HCT116 (cell line): ENCODE measurements at regions not wholly inside any gene's neighbourhood (a gene's known extent, or its start where the extent isn't known, plus 50 kb on each side); places are given as distances from the start of the nearest gene placed in this dataset.

ENCODE experiments used
- ATAC-seq: fragments of 200-7000 bp; cut with Tn5 transposase; 2 replicates; pipeline ENCODE4 v1.9.1; 2020; ENCODE audit warnings: mild to moderate bottlenecking, moderate library complexity
- BruUV-seq: library from RNA; stranded (reverse); fragments of 400-500 nt; replicated peaks from 2 replicates; lab custom pipeline; 2021; lab: Mats Ljungman, UMichigan
- CTCF ChIA-PET: fragments of 300-600 bp; sonication (Branson Sonifier 250); formaldehyde crosslinking; loops from one replicate; lab custom pipeline; 2021; ENCODE audit warnings: antibody characterized with exemption; lab: Charles Lee
- POLR2A ChIA-PET: fragments of 300-600, 350-600 bp; sonication (Branson Sonifier 250); formaldehyde crosslinking; loops from one replicate; lab custom pipeline; 2021; ENCODE audit warnings: antibody characterized with exemption; lab: Charles Lee
- RAD21 ChIA-PET, 2 experiments: fragments of 300-600 bp; sonication (Branson Sonifier 250); formaldehyde crosslinking; loops; one replicate each; lab custom pipeline; 2023; ENCODE audit warnings: low total read pairs in 2 of 2; ENCODE audit not compliant: uncharacterized antibody in 2 of 2, unreplicated experiment in 2 of 2, low non-redundant PET in 1 of 2; lab: Charles Lee
- DNase-seq: peaks from one replicate; pipeline ENCODE4 v3.0.0-alpha.2; 2010; ENCODE audit warnings: low read depth, low spot score
- H2AFZ ChIP-seq: fragments of 200-600 bp; shearing (Covaris generic), sonication (generic); 2 replicates; pipeline ENCODE4 v1.6.1; 2017; ENCODE audit warnings: low read depth, mixed run types, mixed read lengths, antibody characterized with exemption, low read length; ENCODE audit not compliant: poor library complexity, severe bottlenecking
- H3K27ac ChIP-seq: 2 replicates; pipeline ENCODE4 v1.5.1; 2012; ENCODE audit warnings: low read depth, low read length
- H3K27me3 ChIP-seq: fragments of 200-600 bp; sonication (generic); 2 replicates; pipeline ENCODE4 v1.6.1; 2016; ENCODE audit warnings: mixed run types, low read length, mixed read lengths; ENCODE audit not compliant: insufficient read depth
- H3K36me3 ChIP-seq, 2 experiments: fragments of 200-500 bp in 1 of 2; fragments of 200-600 bp in 1 of 2; sonication (Bioruptor generic) in 1 of 2; sonication (generic) in 1 of 2; 2 replicates each; pipeline versions ENCODE4 v1.5.1 to v1.6.1; 2014 to 2016; ENCODE audit warnings: low read length in 2 of 2, inconsistent platforms in 1 of 2, mixed read lengths in 1 of 2, mixed run types in 1 of 2; ENCODE audit not compliant: insufficient read depth in 2 of 2, control insufficient read depth in 1 of 2
- H3K4me1 ChIP-seq, 2 experiments: fragments of 200-600 bp in 1 of 2; sonication (generic) in 1 of 2; 2 replicates each; pipeline versions ENCODE4 v1.5.1 to v1.6.1; 2012 to 2017; ENCODE audit warnings: low read length in 2 of 2, inconsistent platforms in 1 of 2, mild to moderate bottlenecking in 1 of 2, mixed read lengths in 1 of 2, mixed run types in 1 of 2, moderate library complexity in 1 of 2; ENCODE audit not compliant: insufficient read depth in 2 of 2, control insufficient read depth in 1 of 2
- H3K4me2 ChIP-seq: fragments of 200-600 bp; sonication (generic); 2 replicates; pipeline ENCODE4 v1.6.1; 2017; ENCODE audit warnings: mixed run types, low read length, mixed read lengths
- H3K4me3 ChIP-seq, 2 experiments: fragments of 200-600 bp in 1 of 2; sonication (generic) in 1 of 2; replicated peaks in 1 of 2; 2 replicates each; pipeline ENCODE4 v1.5.1; 2011 to 2016; ENCODE audit warnings: low read length in 2 of 2, control low read depth in 1 of 2, low read depth in 1 of 2, mild to moderate bottlenecking in 1 of 2, mixed read lengths in 1 of 2, mixed run types in 1 of 2
- H3K79me2 ChIP-seq: fragments of 200-600 bp; sonication (generic); 2 replicates; pipeline ENCODE4 v1.6.1; 2017; ENCODE audit warnings: mild to moderate bottlenecking, mixed run types, low read length, moderate library complexity, mixed read lengths; ENCODE audit not compliant: insufficient read depth
- H3K9ac ChIP-seq: fragments of 200-600 bp; sonication (generic); 2 replicates; pipeline ENCODE4 v1.6.1; 2016; ENCODE audit warnings: low read length, mixed read lengths
- H3K9me2 ChIP-seq: fragments of 200-600 bp; sonication (generic), shearing (Covaris generic); 2 replicates; pipeline ENCODE4 v1.6.1; 2017; ENCODE audit warnings: mixed run types, mild to moderate bottlenecking, moderate library complexity; ENCODE audit not compliant: insufficient read depth
- H3K9me3 ChIP-seq, 2 experiments: fragments of 200-500 bp in 1 of 2; fragments of 200-600 bp in 1 of 2; sonication (Bioruptor generic) in 1 of 2; sonication (generic) in 1 of 2; 2 replicates each; pipeline ENCODE4 v1.6.1; 2014 to 2017; ENCODE audit warnings: low read length in 2 of 2, mixed read lengths in 2 of 2, inconsistent platforms in 1 of 2, low read depth in 1 of 2, mild to moderate bottlenecking in 1 of 2, mixed run types in 1 of 2, moderate library complexity in 1 of 2; ENCODE audit not compliant: control insufficient read depth in 1 of 2, insufficient read depth in 1 of 2
- H4K20me1 ChIP-seq: fragments of 200-600 bp; sonication (generic), shearing (Covaris generic); 2 replicates; pipeline ENCODE4 v1.6.1; 2017; ENCODE audit warnings: mixed run types, mild to moderate bottlenecking, moderate library complexity; ENCODE audit not compliant: insufficient read depth
- CEBPB ChIP-seq: IDR thresholded peaks from 2 replicates; pipeline ENCODE4 v1.6.1; 2012; ENCODE audit warnings: low read depth
- CTCF ChIP-seq, 3 experiments: fragments of 200-600 bp in 1 of 3; sonication (generic) in 1 of 3; IDR thresholded peaks in 2 of 3; conservative IDR thresholded peaks in 1 of 3; 2 replicates each; pipeline ENCODE4 v1.5.1; 2012 to 2017; ENCODE audit warnings: low read depth in 2 of 3, low read length in 2 of 3, antibody characterized with exemption in 1 of 3, borderline replicate concordance in 1 of 3, control low read depth in 1 of 3, mild to moderate bottlenecking in 1 of 3, mixed read lengths in 1 of 3, mixed run types in 1 of 3, moderate library complexity in 1 of 3; ENCODE audit not compliant: insufficient read depth in 1 of 3
- EGR1 ChIP-seq: IDR thresholded peaks from 2 replicates; pipeline ENCODE4 v1.6.1; 2012; ENCODE audit warnings: low read depth
- ELF1 ChIP-seq: IDR thresholded peaks from 2 replicates; pipeline ENCODE4 v1.6.1; 2012; ENCODE audit warnings: low read depth, borderline replicate concordance
- EZH2 ChIP-seq: fragments of 200-600 bp; sonication (generic); IDR thresholded peaks from 2 replicates; pipeline ENCODE4 v1.6.1; 2017; ENCODE audit warnings: antibody characterized with exemption, mixed run types
- EZH2phosphoT487 ChIP-seq: fragments of 200-600 bp; IDR thresholded peaks from 2 replicates; pipeline ENCODE4 v1.6.1; 2018; ENCODE audit warnings: antibody characterized with exemption, borderline replicate concordance
- FOSL1 ChIP-seq: IDR thresholded peaks from 2 replicates; pipeline ENCODE4 v1.6.1; 2012; ENCODE audit warnings: low read depth
- MAX ChIP-seq: IDR thresholded peaks from 2 replicates; pipeline ENCODE4 v1.6.1; 2012
- POLR2A ChIP-seq: IDR thresholded peaks from 2 replicates; pipeline ENCODE4 v1.7.0; 2011; ENCODE audit warnings: borderline replicate concordance; ENCODE audit not compliant: insufficient read depth, insufficient read length; ENCODE audit errors: extremely low read depth
- REST ChIP-seq: IDR thresholded peaks from 2 replicates; pipeline ENCODE4 v1.6.1; 2012; ENCODE audit warnings: low read depth
- SRF ChIP-seq: IDR thresholded peaks from 2 replicates; pipeline ENCODE4 v1.6.1; 2012; ENCODE audit warnings: low read depth
- TCF7L2 ChIP-seq: IDR thresholded peaks from 2 replicates; pipeline ENCODE4 v1.7.0; 2011; ENCODE audit warnings: borderline replicate concordance, inconsistent platforms; ENCODE audit not compliant: insufficient read depth, insufficient read length; ENCODE audit errors: extremely low read depth
- ZFX ChIP-seq: fragments of 450-650 bp; IDR thresholded peaks from 2 replicates; pipeline ENCODE4 v1.6.1; 2017
- intact Hi-C: fragments of 100-400 bp; cut with micrococcal nuclease; formaldehyde crosslinking; loops from 2 replicates; pipeline ENCODE4 v1.10.0; 2022

- no peak for TF ChIP-seq MAX
These were observed 462.3 kb upstream of the POT1 start (continued) for GRCh38 chr7:125391921-125392320.

- ATAC-seq (no peak), DNase-seq (no peak)
- no peaks in the 10 kb centered on the region for H3K27me3 ChIP-seq
- H3K9me3 ChIP-seq = no peaks in the 10 kb centered on the region
- H3K9ac ChIP-seq = no peak overlapping the region
- H4K20me1 ChIP-seq = no peaks in the 10 kb centered on the region
- no peaks in the 10 kb centered on the region for H3K79me2 ChIP-seq
- H3K4me3 ChIP-seq = no peak overlapping the region
- H3K4me1 ChIP-seq = no peaks in the 10 kb centered on the region
- no peak overlapping the region for H2AFZ ChIP-seq
- no peak overlapping the region for H3K27ac ChIP-seq
- H3K36me3 ChIP-seq = no peaks in the 10 kb centered on the region
- intact Hi-C loops = no loop called here
- TF ChIP-seq REST (no peak), TCF7L2 (no peak)
- ChIA-PET CTCF (interaction anchor here (1.3 kb wide), 1 partner anchor 332 kb away, joined by 3 read pairs; no protein-coding TSS in a partner anchor), RAD21 (no interaction called here), POLR2A (no interaction called here)
- H3K4me2 ChIP-seq = no peak overlapping the region
- no peaks in the 10 kb centered on the region for H3K9me2 ChIP-seq
- BruUV-seq = no TSS peak
These were observed 461.4 kb upstream of the POT1 start for GRCh38 chr7:125390981-125391380.

GRCh38 chr7:125386211-125386610, 456.6 kb upstream of the POT1 start:
- H3K27me3 ChIP-seq = no peaks in the 10 kb centered on the region
- intact Hi-C loops = no loop called here
- H3K36me3 ChIP-seq = no peaks in the 10 kb centered on the region
- no peak for ATAC-seq
- H3K79me2 ChIP-seq = no peaks in the 10 kb centered on the region
- H3K4me1 ChIP-seq = no peaks in the 10 kb centered on the region
- no peak overlapping the region for H3K27ac ChIP-seq
- no peak overlapping the region for H3K9ac ChIP-seq
- no peaks in the 10 kb centered on the region for H3K9me2 ChIP-seq
- no peaks in the 10 kb centered on the region for H3K9me3 ChIP-seq
- no peak overlapping the region for H2AFZ ChIP-seq
- BruUV-seq = no TSS peak
- H4K20me1 ChIP-seq = no peaks in the 10 kb centered on the region
- H3K4me3 ChIP-seq = no peak overlapping the region
- ChIA-PET RAD21 (no interaction called here), POLR2A (no interaction called here), CTCF (no interaction called here)
- no peak overlapping the region for H3K4me2 ChIP-seq
- DNase-seq = no peak
- TF ChIP-seq EZH2phosphoT487 (no peak), CTCF (IDR thresholded peaks at IDR 0.05 in 2 of 3, conservative IDR thresholded peaks at IDR 0.05 in 1 of 3; ENCODE audit: borderline replicate concordance in 1 of 3, insufficient read depth in 1 of 3, low read depth in 2 of 3, low read length in 2 of 3) (no peak), POLR2A (no peak), CEBPB (no peak), EZH2 (no peak), FOSL1 (no peak), EGR1 (no peak), ZFX (no peak), ELF1 (no peak), SRF (no peak)
